ENCODE measurements at regions not wholly inside any gene's neighbourhood (a gene's known extent, or its start where the extent isn't known, plus 50 kb on each side); places are given as distances from the start of the nearest gene placed in this dataset.
"Not testable (repeated sequence)": the region's sequence is repeated elsewhere in the genome, so short reads cannot be mapped to it uniquely, and the experiment has no call there.

GRCh38 chr6:13872006-13872405 is 52.7 kb upstream of the RNF182 start:
- not testable (repeated sequence) for TF ChIP-seq CTCF (IDR thresholded peaks at IDR 0.05); REST (IDR thresholded peaks at IDR 0.05; ENCODE audit: insufficient read depth in 1 of 2, low read depth in 2 of 2, low read length in 1 of 2); SIN3A (IDR thresholded peaks at IDR 0.05; ENCODE audit: borderline replicate concordance, insufficient read depth, low read depth, low read length); POLR2AphosphoS5 (IDR thresholded peaks at IDR 0.05; ENCODE audit: low read depth, low read length)
